ENCODE measurements at regions not wholly inside any gene's neighbourhood (a gene's known extent, or its start where the extent isn't known, plus 50 kb on each side); places are given as distances from the start of the nearest gene placed in this dataset.
"Not testable (repeated sequence)": the region's sequence is repeated elsewhere in the genome, so short reads cannot be mapped to it uniquely, and the experiment has no call there.

GRCh38 chr2:64275174-64275466 lies 130.9 kb upstream of the PELI1 start:
- no peak overlapping the region for H3K4me3 ChIP-seq (ENCODE audit: insufficient read depth, low read length)
- H3K4me2 ChIP-seq (ENCODE audit: insufficient read depth, low read length) = no peak overlapping the region
- DNase-seq (ENCODE audit: insufficient read length, low spot score, missing footprints) = no peak
- peaks cover 41% of the 10 kb centered on the region for H3K4me1 ChIP-seq (ENCODE audit: insufficient read depth, low read length)
- no peaks in the 10 kb centered on the region for H3K36me3 ChIP-seq (ENCODE audit: insufficient read depth, low read length)
- no peaks in the 10 kb centered on the region for H3K79me2 ChIP-seq (ENCODE audit: insufficient read depth, low read length)
- H3K27me3 ChIP-seq (ENCODE audit: insufficient read depth, low read length) = no peaks in the 10 kb centered on the region
- TF ChIP-seq CTCF (IDR thresholded peaks at IDR 0.05; ENCODE audit: extremely low read depth, low read depth, low read length) = no peak
- H3K9me3 ChIP-seq (ENCODE audit: low read depth, low read length) = no peaks in the 10 kb centered on the region
- H3K27ac ChIP-seq (ENCODE audit: low read depth, low read length) = no peak overlapping the region
- no peaks in the 10 kb centered on the region for H4K20me1 ChIP-seq (ENCODE audit: insufficient read depth, low read length)
- H2AFZ ChIP-seq (ENCODE audit: low read length) = no peak overlapping the region

- TF ChIP-seq CTCF (IDR thresholded peaks at IDR 0.05; ENCODE audit: extremely low read depth, low read depth, low read length) = no peak
- Histone ChIP-seq H3K9me3 (ENCODE audit: low read depth, low read length) (no peaks in the 10 kb centered on the region), H4K20me1 (ENCODE audit: insufficient read depth, low read length) (no peaks in the 10 kb centered on the region), H3K4me3 (ENCODE audit: insufficient read depth, low read length) (no peak overlapping the region), H3K27me3 (ENCODE audit: insufficient read depth, low read length) (no peaks in the 10 kb centered on the region), H3K36me3 (ENCODE audit: insufficient read depth, low read length) (no peaks in the 10 kb centered on the region), H3K4me1 (ENCODE audit: insufficient read depth, low read length) (peaks cover 41% of the 10 kb centered on the region), H2AFZ (ENCODE audit: low read length) (no peak overlapping the region), H3K4me2 (ENCODE audit: insufficient read depth, low read length) (peak overlapping the region; percentile 50), H3K79me2 (ENCODE audit: insufficient read depth, low read length) (no peaks in the 10 kb centered on the region), H3K27ac (ENCODE audit: low read depth, low read length) (peak overlapping the region; percentile 41)
- no peak for DNase-seq (ENCODE audit: insufficient read length, low spot score, missing footprints)
Observed at GRCh38 chr2:64276417-64277095, 132.3 kb upstream of the PELI1 start.

GRCh38 chr2:64277101-64277849 lies 133.1 kb upstream of the PELI1 start:
- no peak for DNase-seq (ENCODE audit: insufficient read length, low spot score, missing footprints)
- Histone ChIP-seq H3K4me1 (ENCODE audit: insufficient read depth, low read length) (peaks cover 41% of the 10 kb centered on the region), H3K27ac (ENCODE audit: low read depth, low read length) (peak overlapping the region; percentile 41), H3K27me3 (ENCODE audit: insufficient read depth, low read length) (no peaks in the 10 kb centered on the region), H3K36me3 (ENCODE audit: insufficient read depth, low read length) (no peaks in the 10 kb centered on the region), H3K4me3 (ENCODE audit: insufficient read depth, low read length) (no peak overlapping the region), H2AFZ (ENCODE audit: low read length) (peak overlapping the region; percentile 8), H3K9me3 (ENCODE audit: low read depth, low read length) (no peaks in the 10 kb centered on the region), H4K20me1 (ENCODE audit: insufficient read depth, low read length) (no peaks in the 10 kb centered on the region), H3K79me2 (ENCODE audit: insufficient read depth, low read length) (no peaks in the 10 kb centered on the region), H3K4me2 (ENCODE audit: insufficient read depth, low read length) (peak overlapping the region; percentile 50)
- no peak for TF ChIP-seq CTCF (IDR thresholded peaks at IDR 0.05; ENCODE audit: extremely low read depth, low read depth, low read length)

- DNase-seq (ENCODE audit: insufficient read length, low spot score, missing footprints); H3K4me2 ChIP-seq (ENCODE audit: insufficient read depth, low read length); H3K79me2 ChIP-seq (ENCODE audit: insufficient read depth, low read length); H4K20me1 ChIP-seq (ENCODE audit: insufficient read depth, low read length); H3K36me3 ChIP-seq (ENCODE audit: insufficient read depth, low read length); H3K9me3 ChIP-seq (ENCODE audit: low read depth, low read length); H2AFZ ChIP-seq (ENCODE audit: low read length); H3K27ac ChIP-seq (ENCODE audit: low read depth, low read length); H3K4me3 ChIP-seq (ENCODE audit: insufficient read depth, low read length): not testable (repeated sequence)
- H3K27me3 ChIP-seq (ENCODE audit: insufficient read depth, low read length) = peaks cover 12% of the 10 kb centered on the region
- H3K4me1 ChIP-seq (ENCODE audit: insufficient read depth, low read length) = peaks cover 14% of the 10 kb centered on the region
Observed at GRCh38 chr2:64280812-64281211, 136.6 kb upstream of the PELI1 start.

Measured in osteoblast (primary cell).